ENCODE measurements at regions not wholly inside any gene's neighbourhood (a gene's known extent, or its start where the extent isn't known, plus 50 kb on each side); places are given as distances from the start of the nearest gene placed in this dataset.

DNA sequence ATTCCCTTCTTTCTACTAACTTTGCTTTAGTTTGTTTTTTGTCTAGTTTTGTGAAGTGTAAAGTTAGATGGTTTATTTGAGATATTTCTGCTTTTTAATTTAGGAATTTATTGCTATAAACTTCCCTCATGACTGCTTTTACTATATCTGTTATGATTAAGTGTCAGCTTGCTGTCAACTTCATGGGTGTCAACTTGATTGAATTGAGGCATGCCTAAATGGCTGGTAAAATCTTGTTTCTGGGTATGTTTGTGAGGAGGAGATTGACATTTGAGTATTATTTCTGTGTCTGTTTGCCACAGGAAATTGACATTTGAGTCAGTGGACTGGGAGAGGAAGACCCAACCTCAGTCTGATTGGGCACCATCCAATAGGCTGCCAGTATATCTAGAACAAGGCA lies 1147.0 kb upstream of the EYS start:
- DNase-seq (ENCODE audit: extremely low read depth in 1 of 4, low spot score in 3 of 4) (no peak), FAIRE-seq (no peak), ATAC-seq (no peak)
- Histone ChIP-seq H3K9ac (ENCODE audit: insufficient read depth in 1 of 2, low read depth in 2 of 2, low read length in 2 of 2) (no peak overlapping the region), H4K20me1 (replicated peaks; ENCODE audit: control insufficient read depth, insufficient read depth, low read length) (no peaks in the 10 kb centered on the region), H3K79me2 (ENCODE audit: control insufficient read depth, insufficient read depth, low read length) (no peaks in the 10 kb centered on the region), H3K36me3 (ENCODE audit: control insufficient read depth, insufficient read depth, low read length) (no peaks in the 10 kb centered on the region), H3K9me3 (replicated peaks; ENCODE audit: control insufficient read depth, insufficient read depth, low read depth, low read length) (no peaks in the 10 kb centered on the region), H2AFZ (ENCODE audit: low read depth, low read length) (no peak overlapping the region), H3K4me1 (replicated peaks in 1 of 2; ENCODE audit: control insufficient read depth in 2 of 2, insufficient read depth in 2 of 2, low read length in 2 of 2) (no peaks in the 10 kb centered on the region), H3K27ac (ENCODE audit: extremely low read depth, low read depth, low read length) (no peak overlapping the region), H3K4me3 (no peak overlapping the region), H3K27me3 (ENCODE audit: control insufficient read depth in 2 of 2, insufficient read depth in 2 of 2, low read length in 2 of 2) (no peaks in the 10 kb centered on the region), H3K4me2 (ENCODE audit: insufficient read depth, low read length) (no peak overlapping the region), H3K9me1 (ENCODE audit: control insufficient read depth, insufficient read depth, low read length) (no peaks in the 10 kb centered on the region)
- no TSS peak for BruUV-seq (replicated peaks)
- intact Hi-C loops (cut with micrococcal nuclease), result no loop called here
- TF ChIP-seq ZNF23 (CRISPR knock-in tag; IDR thresholded peaks at IDR 0.05), result no peak
- no peak for TF ChIP-seq RBM34 (IDR thresholded peaks at IDR 0.05; ENCODE audit: borderline replicate concordance, insufficient read depth, low read length)
- no peak for TF ChIP-seq LARP7 (IDR thresholded peaks at IDR 0.05)
- no peak for TF ChIP-seq ARHGAP35 (IDR thresholded peaks at IDR 0.05; ENCODE audit: partially characterized antibody)
- TF ChIP-seq EGR1 (conservative IDR thresholded peaks at IDR 0.05), result no peak
- TF ChIP-seq CHCHD3 (CRISPR knock-in tag; IDR thresholded peaks at IDR 0.05), result no peak
- no peak for TF ChIP-seq E2F4 (CRISPR knock-in tag; IDR thresholded peaks at IDR 0.05; ENCODE audit: low read depth)
- no peak for TF ChIP-seq MYNN (IDR thresholded peaks at IDR 0.05)
- no peak for TF ChIP-seq MYNN (CRISPR knock-in tag; IDR thresholded peaks at IDR 0.05)
- TF ChIP-seq RNF219 (CRISPR knock-in tag; IDR thresholded peaks at IDR 0.05), result no peak
- TF ChIP-seq BRD4 (IDR thresholded peaks at IDR 0.05), result no peak
- TF ChIP-seq DMBX1 (CRISPR knock-in tag; IDR thresholded peaks at IDR 0.05; ENCODE audit: borderline replicate concordance), result no peak
- no peak for TF ChIP-seq SFPQ (IDR thresholded peaks at IDR 0.05; ENCODE audit: low read depth, low read length)
- no peak for TF ChIP-seq ZNF551 (CRISPR knock-in tag; IDR thresholded peaks at IDR 0.05)
- TF ChIP-seq RFX5 (IDR thresholded peaks at IDR 0.05; ENCODE audit: low read depth, low read length), result no peak
- TF ChIP-seq KLF10 (CRISPR knock-in tag; IDR thresholded peaks at IDR 0.05), result no peak
- no peak for TF ChIP-seq RBM22 (IDR thresholded peaks at IDR 0.05; ENCODE audit: low read depth, low read length, poor library complexity, severe bottlenecking)
- TF ChIP-seq ZNF436 (CRISPR knock-in tag; IDR thresholded peaks at IDR 0.05), result no peak
- TF ChIP-seq ZKSCAN1 (IDR thresholded peaks at IDR 0.05; ENCODE audit: low read depth, low read length), result no peak
- TF ChIP-seq ZNF408 (CRISPR knock-in tag; IDR thresholded peaks at IDR 0.05; ENCODE audit: low read depth), result no peak
- TF ChIP-seq BRF1 (IDR thresholded peaks at IDR 0.05; ENCODE audit: borderline replicate concordance, extremely low read depth, insufficient read length), result no peak
- in situ Hi-C loops (cut with MboI), result no loop called here
- POLR2A ChIA-PET, result no interaction called here
- CTCF ChIA-PET (ENCODE audit: low intra/inter-chr PET ratio), result no interaction called here

Data from K562 (cell line).